ENCODE measurements at regions not wholly inside any gene's neighbourhood (a gene's known extent, or its start where the extent isn't known, plus 50 kb on each side); places are given as distances from the start of the nearest gene placed in this dataset.

GRCh38 chr7:31258391-31258790 is 82.1 kb downstream of the NEUROD6 start:
- CTCF ChIA-PET: no interaction called here
- no peak for DNase-seq (ENCODE audit: extremely low spot score)
- TF ChIP-seq CTCF (IDR thresholded peaks at IDR 0.05; ENCODE audit: control extremely low read depth, extremely low read depth, low read depth, missing control alignments): no peak
- POLR2A ChIA-PET: no interaction called here

- no peak for TF ChIP-seq CTCF (IDR thresholded peaks at IDR 0.05; ENCODE audit: control extremely low read depth, extremely low read depth, low read depth, missing control alignments)
- ChIA-PET CTCF (no interaction called here), POLR2A (no interaction called here)
- no peak for DNase-seq (ENCODE audit: extremely low spot score)
Measured at GRCh38 chr7:31256506-31256905, 84.0 kb downstream of the NEUROD6 start.

- POLR2A ChIA-PET: no interaction called here
Measured at GRCh38 chr7:31254926-31255325, 85.6 kb downstream of the NEUROD6 start.

GRCh38 chr7:31253532-31253931 is 87.0 kb downstream of the NEUROD6 start:
- POLR2A ChIA-PET: no interaction called here
- DNase-seq (ENCODE audit: extremely low spot score): no peak
- no peak for TF ChIP-seq CTCF (IDR thresholded peaks at IDR 0.05; ENCODE audit: control extremely low read depth, extremely low read depth, low read depth, missing control alignments)
- CTCF ChIA-PET: interaction anchor here (1.5 kb wide), 1 partner anchor 9 kb away, joined by 6 read pairs; no protein-coding TSS in a partner anchor

More at GRCh38 chr7:31254926-31255325, 85.6 kb downstream of the NEUROD6 start:
- no peak for TF ChIP-seq CTCF (IDR thresholded peaks at IDR 0.05; ENCODE audit: control extremely low read depth, extremely low read depth, low read depth, missing control alignments)
- no peak for DNase-seq (ENCODE audit: extremely low spot score)
- CTCF ChIA-PET: interaction anchor here (1.5 kb wide), 1 partner anchor 11 kb away, joined by 6 read pairs; no protein-coding TSS in a partner anchor

GRCh38 chr7:31251441-31251840 is 89.1 kb downstream of the NEUROD6 start:
- POLR2A ChIA-PET: no interaction called here
- no peak for DNase-seq (ENCODE audit: extremely low spot score)
- TF ChIP-seq CTCF (IDR thresholded peaks at IDR 0.05; ENCODE audit: control extremely low read depth, extremely low read depth, low read depth, missing control alignments): no peak
- CTCF ChIA-PET: no interaction called here

GRCh38 chr7:31249671-31250070 is 90.9 kb downstream of the NEUROD6 start:
- ChIA-PET POLR2A (no interaction called here), CTCF (no interaction called here)
- TF ChIP-seq CTCF (IDR thresholded peaks at IDR 0.05; ENCODE audit: control extremely low read depth, extremely low read depth, low read depth, missing control alignments): no peak
- DNase-seq (ENCODE audit: extremely low spot score): no peak

GRCh38 chr7:31236868-31237267 is 103.7 kb downstream of the NEUROD6 start:
- DNase-seq (ENCODE audit: extremely low spot score): no peak
- CTCF ChIA-PET: interaction anchor here (0.9 kb wide), 2 partner anchors 20 to 102 kb away, joined by 3 read pairs; no protein-coding TSS in a partner anchor
- no peak for TF ChIP-seq CTCF (IDR thresholded peaks at IDR 0.05; ENCODE audit: control extremely low read depth, extremely low read depth, low read depth, missing control alignments)
- POLR2A ChIA-PET: no interaction called here

All from GM10248 (cell line).